Ovary (tissue), 7 donors: ENCODE measurements at regions not wholly inside any gene's neighbourhood (a gene's known extent, or its start where the extent isn't known, plus 50 kb on each side); places are given as distances from the start of the nearest gene placed in this dataset.

Experiments
- DNase-seq, 5 donors: peaks; one replicate each; pipeline ENCODE4 v3.0.0-alpha.2; 2019 to 2020
- H3K27ac ChIP-seq, 2 donors: fragments of 200-600 bp; one replicate each; pipeline versions ENCODE4 v1.5.1 to v1.8.0; 2019 to 2022
- H3K27me3 ChIP-seq: fragments of 200-600 bp; one replicate; pipeline ENCODE4 v1.8.0; 2022
- H3K36me3 ChIP-seq: fragments of 200-600 bp; sonication (generic); one replicate; pipeline ENCODE4 v1.5.1; 2019
- H3K4me1 ChIP-seq: one replicate; pipeline ENCODE4 v1.8.1; 2013; ENCODE audit warnings: mild to moderate bottlenecking, moderate library complexity; ENCODE audit not compliant: insufficient read depth
- H3K4me3 ChIP-seq: fragments of 200-600 bp; sonication (generic); one replicate; pipeline ENCODE4 v1.5.1; 2017
- H3K9me3 ChIP-seq, 2 donors: fragments of 200-600 bp in 1 of 2; sonication (generic) in 1 of 2; one replicate each; pipeline versions ENCODE4 v1.5.1 to v1.8.1; 2013 to 2019; ENCODE audit warnings: mild to moderate bottlenecking in 1 of 2, moderate library complexity in 1 of 2
- CTCF ChIP-seq, 3 donors: fragments of 450-650 bp in 2 of 3; fragments of 200-600 bp in 1 of 3; IDR thresholded peaks; one replicate each; pipeline versions ENCODE4 v1.5.1 to v1.8.0; 2016 to 2022; ENCODE audit warnings: antibody characterized with exemption in 3 of 3, mild to moderate bottlenecking in 1 of 3
- EP300 ChIP-seq: sonication (generic); formaldehyde crosslinking; IDR thresholded peaks from one replicate; pipeline ENCODE4 v1.6.1; 2017; ENCODE audit warnings: antibody characterized with exemption
- POLR2A ChIP-seq: fragments of 450-650 bp; IDR thresholded peaks from one replicate; pipeline ENCODE4 v1.6.1; 2017; ENCODE audit warnings: antibody characterized with exemption, mild to moderate bottlenecking, moderate library complexity
- WGBS, 3 donors: extraction: QIAGEN DNeasy Blood & Tissue Kit in 1 of 3; methylation state at CpG; one replicate each; pipeline versions ENCODE4 v1.1.5 to v1.1.7; 2013 to 2017; 5-methylcytosine and 5-hydroxymethylcytosine counted together
- intact Hi-C, 4 donors: fragments of 100-400 bp; cut with DNase I; formaldehyde crosslinking; loops; one replicate each; pipeline versions ENCODE4 v1.11.0 to v1.15.1; 2022 to 2023
- donor health status: DM: no; HTN: no; CAD: no; lungs with moderate emphysema.
- donor health status: DM: no; HTN: no; CAD: no.
- donor health status: Bipolar disorder and iron deficiency.
- donor health status: DM: no; HTN: no; CAD: no.
- donor health status: DM: yes; HTN: yes; CAD: no.

DNA sequence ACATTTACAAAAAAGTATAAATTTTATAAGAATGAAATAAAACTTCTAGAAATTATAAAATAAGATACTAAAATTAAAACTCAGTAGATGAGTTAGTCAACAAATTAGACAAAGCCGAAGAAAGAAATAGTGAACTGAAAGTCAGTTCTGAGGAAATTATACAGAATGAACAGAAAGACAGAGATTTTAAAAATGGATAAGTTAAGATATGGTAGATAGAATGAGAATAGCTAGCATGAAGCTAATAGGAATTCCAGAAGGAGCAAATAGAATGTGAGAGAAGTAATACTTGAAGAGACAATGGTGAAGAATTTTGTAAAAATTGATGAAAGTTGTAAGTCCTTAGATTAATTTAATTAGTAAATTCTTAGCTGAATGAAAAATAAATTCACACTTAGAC lies 430.4 kb upstream of the RUNX1 start:
- DNase-seq = no peak
- TF ChIP-seq POLR2A = no peak
- TF ChIP-seq EP300 = no peak
- 94 to 96% (median 95%) methylated on average over 1 of the region's 1 CpG for WGBS, 3 donors

DNA sequence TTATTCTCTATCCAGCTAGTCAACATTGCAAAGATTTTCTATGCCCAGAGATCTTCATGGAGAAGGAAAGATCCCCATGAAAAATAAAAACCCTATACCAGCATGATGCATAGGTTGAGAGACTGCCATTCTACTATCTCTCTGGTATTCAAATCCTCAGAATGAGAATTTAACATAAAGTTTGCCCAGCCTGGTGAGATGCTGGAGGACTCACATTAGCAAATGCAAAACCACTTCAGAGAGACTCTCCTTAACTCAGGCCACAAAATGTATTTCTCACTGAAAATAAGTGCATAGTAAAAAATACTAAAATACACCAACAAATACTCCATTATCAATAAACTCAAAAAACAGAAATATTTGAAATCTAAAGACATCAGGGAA lies 430.0 kb upstream of the RUNX1 start:
- Histone ChIP-seq H3K27me3 (no peaks in the 10 kb centered on the region), H3K9me3 (no peaks in the 10 kb centered on the region), H3K36me3 (no peaks in the 10 kb centered on the region), H3K27ac (peak overlapping the region in 1 of 2 donors; percentile 44), H3K4me1 (peaks cover 8% of the 10 kb centered on the region), H3K4me3 (no peak overlapping the region)
- no peak for TF ChIP-seq POLR2A
- TF ChIP-seq CTCF (IDR thresholded peaks at IDR 0.05) = no peak
- TF ChIP-seq EP300 = no peak
- intact Hi-C loops = no loop called here
- DNase-seq = no peak

More for the DNA sequence above, 430.4 kb upstream of the RUNX1 start:
- H3K27me3 ChIP-seq = no peaks in the 10 kb centered on the region
- no peaks in the 10 kb centered on the region for H3K9me3 ChIP-seq
- no peak overlapping the region for H3K4me3 ChIP-seq
- no peaks in the 10 kb centered on the region for H3K36me3 ChIP-seq
- no peak overlapping the region for H3K27ac ChIP-seq
- intact Hi-C loops = no loop called here
- H3K4me1 ChIP-seq = peaks cover 8% of the 10 kb centered on the region

GRCh38 chr21:35478161-35479064 lies 429.3 kb upstream of the RUNX1 start:
- Histone ChIP-seq H3K27ac (peak overlapping the region in 1 of 2 donors; percentile 44), H3K27me3 (no peaks in the 10 kb centered on the region), H3K9me3 (no peaks in the 10 kb centered on the region), H3K4me3 (no peak overlapping the region), H3K4me1 (peaks cover 8% of the 10 kb centered on the region), H3K36me3 (no peaks in the 10 kb centered on the region)
- TF ChIP-seq POLR2A = no peak
- TF ChIP-seq EP300 = no peak
- TF ChIP-seq CTCF (IDR thresholded peaks at IDR 0.05) = no peak
- intact Hi-C loops = no loop called here
- peak in 2 of 5 donors; percentile 28 to 54 for DNase-seq
- 16 to 39% (median 18%) methylated on average over 5 of the region's 5 CpGs for WGBS, 3 donors

DNA sequence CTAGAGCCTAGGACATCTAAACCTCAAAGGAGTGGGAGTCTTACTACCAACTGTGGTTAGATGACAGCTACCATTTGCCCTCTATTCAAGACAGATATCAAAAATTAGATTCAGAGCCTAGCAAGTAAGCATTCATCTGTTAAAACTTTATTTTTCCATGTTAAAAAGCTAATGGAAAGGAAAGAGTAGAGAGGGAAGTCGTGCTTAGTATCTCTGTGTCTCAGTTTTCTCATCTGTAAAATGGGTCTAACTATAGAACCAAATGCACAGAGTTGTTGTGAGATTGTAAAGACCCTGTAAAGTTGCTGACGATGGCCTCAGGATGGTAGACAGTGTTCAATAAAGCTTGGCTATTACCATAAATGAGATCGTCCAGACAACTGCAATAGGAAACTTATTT lies 428.5 kb upstream of the RUNX1 start:
- H3K27me3 ChIP-seq = no peaks in the 10 kb centered on the region
- peak overlapping the region in 1 of 2 donors; percentile 44 for H3K27ac ChIP-seq
- no peaks in the 10 kb centered on the region for H3K9me3 ChIP-seq
- DNase-seq = no peak
- H3K4me1 ChIP-seq = peaks cover 8% of the 10 kb centered on the region
- no peak overlapping the region for H3K4me3 ChIP-seq
- TF ChIP-seq POLR2A (no peak), CTCF (IDR thresholded peaks at IDR 0.05) (no peak), EP300 (no peak)
- WGBS, 3 donors = 85 to 93% (median 89%) methylated on average over 3 of the region's 3 CpGs
- intact Hi-C loops = no loop called here
- H3K36me3 ChIP-seq = no peaks in the 10 kb centered on the region
